Upper lobe of left lung (tissue), 4 donors: ENCODE measurements at regions not wholly inside any gene's neighbourhood (a gene's known extent, or its start where the extent isn't known, plus 50 kb on each side); places are given as distances from the start of the nearest gene placed in this dataset.

Experiments
- POLR2A ChIP-seq, 4 donors: fragments of 450-650 bp; IDR thresholded peaks; one replicate each; pipeline ENCODE4 v1.5.1; 2016 to 2017; ENCODE audit warnings: antibody characterized with exemption in 4 of 4, mild to moderate bottlenecking in 2 of 4
- POLR2AphosphoS5 ChIP-seq, 2 donors: sonication (generic); formaldehyde crosslinking; IDR thresholded peaks; one replicate each; pipeline ENCODE4 v1.5.1; 2017; ENCODE audit warnings: antibody characterized with exemption in 2 of 2
- TF ChIP-seq, protein P1 (sequence below), 6 experiments: fragments of 450-650 bp in 4 of 6; fragments of 200-600 bp in 2 of 6; sonication (generic) in 2 of 6; IDR thresholded peaks; one replicate each; pipeline ENCODE4 v1.5.1; 2016 to 2019; ENCODE audit warnings: antibody characterized with exemption in 6 of 6

GRCh38 chr13:90760639-90761038 lies 586.8 kb upstream of the MIR17HG start:
- TF ChIP-seq, protein P1, sequence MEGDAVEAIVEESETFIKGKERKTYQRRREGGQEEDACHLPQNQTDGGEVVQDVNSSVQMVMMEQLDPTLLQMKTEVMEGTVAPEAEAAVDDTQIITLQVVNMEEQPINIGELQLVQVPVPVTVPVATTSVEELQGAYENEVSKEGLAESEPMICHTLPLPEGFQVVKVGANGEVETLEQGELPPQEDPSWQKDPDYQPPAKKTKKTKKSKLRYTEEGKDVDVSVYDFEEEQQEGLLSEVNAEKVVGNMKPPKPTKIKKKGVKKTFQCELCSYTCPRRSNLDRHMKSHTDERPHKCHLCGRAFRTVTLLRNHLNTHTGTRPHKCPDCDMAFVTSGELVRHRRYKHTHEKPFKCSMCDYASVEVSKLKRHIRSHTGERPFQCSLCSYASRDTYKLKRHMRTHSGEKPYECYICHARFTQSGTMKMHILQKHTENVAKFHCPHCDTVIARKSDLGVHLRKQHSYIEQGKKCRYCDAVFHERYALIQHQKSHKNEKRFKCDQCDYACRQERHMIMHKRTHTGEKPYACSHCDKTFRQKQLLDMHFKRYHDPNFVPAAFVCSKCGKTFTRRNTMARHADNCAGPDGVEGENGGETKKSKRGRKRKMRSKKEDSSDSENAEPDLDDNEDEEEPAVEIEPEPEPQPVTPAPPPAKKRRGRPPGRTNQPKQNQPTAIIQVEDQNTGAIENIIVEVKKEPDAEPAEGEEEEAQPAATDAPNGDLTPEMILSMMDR (IDR thresholded peaks at IDR 0.05) = no peak
- TF ChIP-seq POLR2A (IDR thresholded peaks at IDR 0.05) (no peak), POLR2AphosphoS5 (IDR thresholded peaks at IDR 0.05) (no peak)
